Tibial nerve (tissue), 4 donors: ENCODE measurements at regions not wholly inside any gene's neighbourhood (a gene's known extent, or its start where the extent isn't known, plus 50 kb on each side); places are given as distances from the start of the nearest gene placed in this dataset.

Source experiments
- DNase-seq, 2 donors: peaks; one replicate each; pipeline ENCODE4 v3.0.0-alpha.2; 2019; ENCODE audit warnings: low spot score in 2 of 2
- H3K27ac ChIP-seq, 4 donors: fragments of 200-600 bp; sonication (generic) in 3 of 4; one replicate each; pipeline ENCODE4 v1.5.1; 2017 to 2019; ENCODE audit warnings: mild to moderate bottlenecking in 1 of 4
- H3K27me3 ChIP-seq, 2 donors: fragments of 200-600 bp; sonication (generic) in 1 of 2; one replicate each; pipeline versions ENCODE4 v1.5.1 to v1.6.0; 2017 to 2019
- H3K36me3 ChIP-seq, 3 donors: fragments of 200-600 bp; sonication (generic); one replicate each; pipeline ENCODE4 v1.5.1; 2018 to 2019
- H3K4me1 ChIP-seq, 4 donors: fragments of 200-600 bp; sonication (generic) in 3 of 4; one replicate each; pipeline ENCODE4 v1.5.1; 2017 to 2019
- H3K4me3 ChIP-seq, 4 donors: fragments of 200-600 bp; sonication (generic) in 3 of 4; one replicate each; pipeline ENCODE4 v1.5.1; 2017 to 2019; ENCODE audit warnings: mild to moderate bottlenecking in 1 of 4, moderate library complexity in 1 of 4
- H3K9me3 ChIP-seq, 4 donors: fragments of 200-600 bp; sonication (generic) in 3 of 4; one replicate each; pipeline ENCODE4 v1.5.1; 2017 to 2019
- CTCF ChIP-seq, 5 experiments: fragments of 200-600 bp in 3 of 5; fragments of 450-650 bp in 2 of 5; sonication (generic) in 3 of 5; IDR thresholded peaks; one replicate each; pipeline ENCODE4 v1.5.1; 2016 to 2019; ENCODE audit warnings: antibody characterized with exemption in 5 of 5, mild to moderate bottlenecking in 3 of 5, moderate library complexity in 2 of 5
- EP300 ChIP-seq, 2 donors: sonication (generic); formaldehyde crosslinking; IDR thresholded peaks; one replicate each; pipeline ENCODE4 v1.6.1; 2017; ENCODE audit warnings: antibody characterized with exemption in 2 of 2, mild to moderate bottlenecking in 1 of 2
- POLR2A ChIP-seq, 2 donors: fragments of 450-650 bp; IDR thresholded peaks; one replicate each; pipeline ENCODE4 v1.6.1; 2017; ENCODE audit warnings: antibody characterized with exemption in 2 of 2, mild to moderate bottlenecking in 2 of 2, moderate library complexity in 2 of 2
- WGBS, 2 donors: methylation state at CpG; one replicate each; pipeline ENCODE4 v1.1.5; 2018; 5-methylcytosine and 5-hydroxymethylcytosine counted together

- WGBS, 2 donors, result 79 to 81% methylated on average over 5 of the region's 5 CpGs
- Histone ChIP-seq H3K36me3 (no peaks in the 10 kb centered on the region), H3K27ac (no peak overlapping the region), H3K4me1 (no peaks in the 10 kb centered on the region), H3K9me3 (peaks cover 0 to 15% (median 2%) of the 10 kb centered on the region in 4 donors), H3K27me3 (no peaks in the 10 kb centered on the region), H3K4me3 (no peak overlapping the region)
- DNase-seq, result no peak
- TF ChIP-seq CTCF (IDR thresholded peaks at IDR 0.05) (no peak), EP300 (IDR thresholded peaks at IDR 0.05) (no peak), POLR2A (IDR thresholded peaks at IDR 0.05) (no peak)
These were observed 230.9 kb downstream of the TEX29 start for GRCh38 chr13:111551204-111551820.

- no peak for TF ChIP-seq POLR2A (IDR thresholded peaks at IDR 0.05)
- no peak for TF ChIP-seq CTCF (IDR thresholded peaks at IDR 0.05)
- TF ChIP-seq EP300 (IDR thresholded peaks at IDR 0.05), result no peak
- Histone ChIP-seq H3K27ac (no peak overlapping the region), H3K4me1 (no peaks in the 10 kb centered on the region), H3K36me3 (no peaks in the 10 kb centered on the region), H3K9me3 (peaks cover 0 to 3% (median 0%) of the 10 kb centered on the region in 4 donors), H3K27me3 (no peaks in the 10 kb centered on the region), H3K4me3 (no peak overlapping the region)
- 87 to 92% methylated on average over 10 of the region's 10 CpGs for WGBS, 2 donors
- no peak for DNase-seq
These were observed 232.6 kb downstream of the TEX29 start for GRCh38 chr13:111552891-111553655.

- WGBS, 2 donors, result 86 to 89% methylated on average over 14 to 16 of the region's 16 CpGs
- H3K27me3 ChIP-seq, result no peaks in the 10 kb centered on the region
- no peaks in the 10 kb centered on the region for H3K9me3 ChIP-seq
- no peak overlapping the region for H3K4me3 ChIP-seq
- no peaks in the 10 kb centered on the region for H3K4me1 ChIP-seq
- no peaks in the 10 kb centered on the region for H3K36me3 ChIP-seq
- no peak for TF ChIP-seq POLR2A (IDR thresholded peaks at IDR 0.05)
- no peak for TF ChIP-seq EP300 (IDR thresholded peaks at IDR 0.05)
- no peak for TF ChIP-seq CTCF (IDR thresholded peaks at IDR 0.05)
- DNase-seq, result no peak
- no peak overlapping the region for H3K27ac ChIP-seq
These were observed 234.3 kb downstream of the TEX29 start for GRCh38 chr13:111554539-111555267.

- Histone ChIP-seq H3K9me3 (no peaks in the 10 kb centered on the region), H3K27me3 (no peaks in the 10 kb centered on the region), H3K4me1 (no peaks in the 10 kb centered on the region), H3K4me3 (no peak overlapping the region), H3K36me3 (no peaks in the 10 kb centered on the region), H3K27ac (no peak overlapping the region)
- 75 to 76% methylated on average over 10 of the region's 10 CpGs for WGBS, 2 donors
- no peak for TF ChIP-seq EP300 (IDR thresholded peaks at IDR 0.05)
- no peak for DNase-seq
These were observed 234.9 kb downstream of the TEX29 start for GRCh38 chr13:111555268-111555808.

- no peak for DNase-seq
- 90 to 93% methylated on average over 9 of the region's 9 CpGs for WGBS, 2 donors
These were observed 235.5 kb downstream of the TEX29 start for GRCh38 chr13:111555903-111556302.

More at GRCh38 chr13:111555903-111556302, 235.5 kb downstream of the TEX29 start:
- TF ChIP-seq CTCF (IDR thresholded peaks at IDR 0.05), result no peak
- TF ChIP-seq EP300 (IDR thresholded peaks at IDR 0.05), result no peak
- TF ChIP-seq POLR2A (IDR thresholded peaks at IDR 0.05), result no peak
- Histone ChIP-seq H3K4me1 (no peaks in the 10 kb centered on the region), H3K4me3 (no peak overlapping the region), H3K27me3 (no peaks in the 10 kb centered on the region), H3K9me3 (no peaks in the 10 kb centered on the region), H3K27ac (no peak overlapping the region), H3K36me3 (no peaks in the 10 kb centered on the region)
